Gastrocnemius medialis (tissue), 4 donors: ENCODE measurements at regions not wholly inside any gene's neighbourhood (a gene's known extent, or its start where the extent isn't known, plus 50 kb on each side); places are given as distances from the start of the nearest gene placed in this dataset.

Experiments
- POLR2A ChIP-seq, 2 donors: fragments of 450-650 bp; IDR thresholded peaks; one replicate each; pipeline ENCODE4 v1.6.1; 2017; ENCODE audit warnings: antibody characterized with exemption in 2 of 2, mild to moderate bottlenecking in 2 of 2, moderate library complexity in 2 of 2
- TF ChIP-seq, protein P1 (sequence below), 5 experiments: fragments of 450-650 bp in 3 of 5; fragments of 200-600 bp in 2 of 5; sonication (generic) in 2 of 5; IDR thresholded peaks in 4 of 5; conservative IDR thresholded peaks in 1 of 5; 1 replicate in 4 of 5; 2 replicates in 1 of 5; pipeline ENCODE4 v1.5.1; 2016 to 2019; ENCODE audit warnings: antibody characterized with exemption in 5 of 5, mild to moderate bottlenecking in 3 of 5, moderate library complexity in 3 of 5

DNA sequence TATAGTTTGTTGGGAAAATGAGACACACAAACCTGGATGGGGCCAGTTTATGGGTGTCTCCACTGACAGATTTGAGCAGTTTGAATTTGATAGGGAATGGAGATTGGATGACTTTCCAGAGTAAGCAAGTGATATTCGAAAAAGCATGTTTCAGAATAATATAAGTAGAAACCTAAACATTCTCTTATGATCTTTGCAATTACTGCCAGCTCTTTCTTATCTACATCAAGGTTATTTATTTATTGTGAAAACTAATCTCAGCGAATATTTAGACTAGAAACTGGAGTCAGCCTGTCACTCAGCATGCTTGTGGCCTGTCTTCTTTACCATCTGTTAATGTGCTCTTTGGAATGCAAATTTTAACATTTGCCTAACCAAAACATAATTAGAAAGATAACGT lies 57.8 kb upstream of the SPPL2A start:
- TF ChIP-seq POLR2A (IDR thresholded peaks at IDR 0.05): no peak
- TF ChIP-seq, protein P1, sequence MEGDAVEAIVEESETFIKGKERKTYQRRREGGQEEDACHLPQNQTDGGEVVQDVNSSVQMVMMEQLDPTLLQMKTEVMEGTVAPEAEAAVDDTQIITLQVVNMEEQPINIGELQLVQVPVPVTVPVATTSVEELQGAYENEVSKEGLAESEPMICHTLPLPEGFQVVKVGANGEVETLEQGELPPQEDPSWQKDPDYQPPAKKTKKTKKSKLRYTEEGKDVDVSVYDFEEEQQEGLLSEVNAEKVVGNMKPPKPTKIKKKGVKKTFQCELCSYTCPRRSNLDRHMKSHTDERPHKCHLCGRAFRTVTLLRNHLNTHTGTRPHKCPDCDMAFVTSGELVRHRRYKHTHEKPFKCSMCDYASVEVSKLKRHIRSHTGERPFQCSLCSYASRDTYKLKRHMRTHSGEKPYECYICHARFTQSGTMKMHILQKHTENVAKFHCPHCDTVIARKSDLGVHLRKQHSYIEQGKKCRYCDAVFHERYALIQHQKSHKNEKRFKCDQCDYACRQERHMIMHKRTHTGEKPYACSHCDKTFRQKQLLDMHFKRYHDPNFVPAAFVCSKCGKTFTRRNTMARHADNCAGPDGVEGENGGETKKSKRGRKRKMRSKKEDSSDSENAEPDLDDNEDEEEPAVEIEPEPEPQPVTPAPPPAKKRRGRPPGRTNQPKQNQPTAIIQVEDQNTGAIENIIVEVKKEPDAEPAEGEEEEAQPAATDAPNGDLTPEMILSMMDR (IDR thresholded peaks at IDR 0.05 in 4 of 5, conservative IDR thresholded peaks at IDR 0.05 in 1 of 5): no peak
